ENCODE measurements at regions not wholly inside any gene's neighbourhood (a gene's known extent, or its start where the extent isn't known, plus 50 kb on each side); places are given as distances from the start of the nearest gene placed in this dataset.
"Not testable (repeated sequence)": the region's sequence is repeated elsewhere in the genome, so short reads cannot be mapped to it uniquely, and the experiment has no call there.

GRCh38 chrX:66876776-66877175, 237.9 kb upstream of the EDA2R start:
- no peak overlapping the region for H3K27ac ChIP-seq
- no peak for ATAC-seq
- H3K36me3 ChIP-seq = no peaks in the 10 kb centered on the region
- intact Hi-C loops (cut with DNase I; ENCODE audit: low total_unique reads) (no loop called here), in situ Hi-C loops (cut with MboI; ENCODE audit: low sequenced_read_pairs in 4 of 4) (no loop called here)
- H3K4me1 ChIP-seq = no peaks in the 10 kb centered on the region
- H3K9me3 ChIP-seq = no peaks in the 10 kb centered on the region
- DNase-seq = no peak
- H3K27me3 ChIP-seq = peaks cover 0 to 3% (median 0%) of the 10 kb centered on the region in 3 donors
- TF ChIP-seq POLR2A (IDR thresholded peaks at IDR 0.05) (no peak), CTCF (IDR thresholded peaks at IDR 0.05 in 4 of 5, conservative IDR thresholded peaks at IDR 0.05 in 1 of 5) (no peak)
- no peak overlapping the region for H3K4me3 ChIP-seq

GRCh38 chrX:66872771-66873170, 233.9 kb upstream of the EDA2R start:
- Histone ChIP-seq H3K4me3 (no peak overlapping the region), H3K4me1 (no peaks in the 10 kb centered on the region), H3K27me3 (no peaks in the 10 kb centered on the region), H3K9me3 (no peaks in the 10 kb centered on the region), H3K27ac (no peak overlapping the region), H3K36me3 (no peaks in the 10 kb centered on the region)
- no peak for TF ChIP-seq POLR2A (IDR thresholded peaks at IDR 0.05)
- TF ChIP-seq CTCF (IDR thresholded peaks at IDR 0.05 in 4 of 5, conservative IDR thresholded peaks at IDR 0.05 in 1 of 5) = no peak
- no peak for ATAC-seq
- DNase-seq = no peak
- in situ Hi-C loops (cut with MboI; ENCODE audit: low sequenced_read_pairs in 4 of 4) = no loop called here
- intact Hi-C loops (cut with DNase I; ENCODE audit: low total_unique reads) = no loop called here

- DNase-seq (no peak), ATAC-seq (no peak)
- intact Hi-C loops (cut with DNase I; ENCODE audit: low total_unique reads) (no loop called here), in situ Hi-C loops (cut with MboI; ENCODE audit: low sequenced_read_pairs in 4 of 4) (no loop called here)
- no peaks in the 10 kb centered on the region for H3K27me3 ChIP-seq
- no peak overlapping the region for H3K27ac ChIP-seq
- H3K4me1 ChIP-seq = no peaks in the 10 kb centered on the region
- no peaks in the 10 kb centered on the region for H3K36me3 ChIP-seq
- H3K9me3 ChIP-seq = no peaks in the 10 kb centered on the region
- TF ChIP-seq CTCF (IDR thresholded peaks at IDR 0.05 in 4 of 5, conservative IDR thresholded peaks at IDR 0.05 in 1 of 5) (no peak), POLR2A (IDR thresholded peaks at IDR 0.05) (no peak)
- H3K4me3 ChIP-seq = no peak overlapping the region
Measured at GRCh38 chrX:66863721-66864120, 224.8 kb upstream of the EDA2R start.

- in situ Hi-C loops (cut with MboI; ENCODE audit: low sequenced_read_pairs in 4 of 4) (no loop called here), intact Hi-C loops (cut with DNase I; ENCODE audit: low total_unique reads) (no loop called here)
- Histone ChIP-seq H3K27me3 (peaks cover 0 to 4% (median 0%) of the 10 kb centered on the region in 3 donors), H3K27ac (no peak overlapping the region), H3K9me3 (no peaks in the 10 kb centered on the region), H3K36me3 (no peaks in the 10 kb centered on the region), H3K4me3 (no peak overlapping the region), H3K4me1 (no peaks in the 10 kb centered on the region)
- DNase-seq (no peak), ATAC-seq (no peak)
- TF ChIP-seq POLR2A (IDR thresholded peaks at IDR 0.05) (no peak), CTCF (IDR thresholded peaks at IDR 0.05 in 4 of 5, conservative IDR thresholded peaks at IDR 0.05 in 1 of 5) (no peak)
Measured at GRCh38 chrX:66833426-66833825, 194.5 kb upstream of the EDA2R start.

- H3K9me3 ChIP-seq = no peaks in the 10 kb centered on the region
- ATAC-seq (no peak), DNase-seq (no peak)
- in situ Hi-C loops (cut with MboI; ENCODE audit: low sequenced_read_pairs in 4 of 4) (no loop called here), intact Hi-C loops (cut with DNase I; ENCODE audit: low total_unique reads) (no loop called here)
- no peaks in the 10 kb centered on the region for H3K4me1 ChIP-seq
- no peak overlapping the region for H3K4me3 ChIP-seq
- H3K36me3 ChIP-seq = no peaks in the 10 kb centered on the region
- no peaks in the 10 kb centered on the region for H3K27me3 ChIP-seq
- H3K27ac ChIP-seq = no peak overlapping the region
- TF ChIP-seq CTCF (IDR thresholded peaks at IDR 0.05 in 4 of 5, conservative IDR thresholded peaks at IDR 0.05 in 1 of 5) = no peak
- TF ChIP-seq POLR2A (IDR thresholded peaks at IDR 0.05) = no peak
Measured at GRCh38 chrX:66815227-66815626, 176.3 kb upstream of the EDA2R start.

- intact Hi-C loops (cut with DNase I; ENCODE audit: low total_unique reads); H3K4me1 ChIP-seq; DNase-seq; ATAC-seq; H3K27me3 ChIP-seq; H3K27ac ChIP-seq; H3K9me3 ChIP-seq; in situ Hi-C loops (cut with MboI; ENCODE audit: low sequenced_read_pairs in 4 of 4); H3K4me3 ChIP-seq; H3K36me3 ChIP-seq: not testable (repeated sequence)
Measured at GRCh38 chrX:66794514-66794913, 155.6 kb upstream of the EDA2R start.
